ENCODE measurements at regions not wholly inside any gene's neighbourhood (a gene's known extent, or its start where the extent isn't known, plus 50 kb on each side); places are given as distances from the start of the nearest gene placed in this dataset.

- H3K4me3 ChIP-seq (ENCODE audit: low read depth, low read length), result no peak overlapping the region
- TF ChIP-seq CTCF (conservative IDR thresholded peaks at IDR 0.05; ENCODE audit: low read depth, low read length), result no peak
- DNase-seq (ENCODE audit: low read depth), result no peak
Measured at GRCh38 chr16:65279576-65279975, 157.7 kb upstream of the CDH11 start.

DNA sequence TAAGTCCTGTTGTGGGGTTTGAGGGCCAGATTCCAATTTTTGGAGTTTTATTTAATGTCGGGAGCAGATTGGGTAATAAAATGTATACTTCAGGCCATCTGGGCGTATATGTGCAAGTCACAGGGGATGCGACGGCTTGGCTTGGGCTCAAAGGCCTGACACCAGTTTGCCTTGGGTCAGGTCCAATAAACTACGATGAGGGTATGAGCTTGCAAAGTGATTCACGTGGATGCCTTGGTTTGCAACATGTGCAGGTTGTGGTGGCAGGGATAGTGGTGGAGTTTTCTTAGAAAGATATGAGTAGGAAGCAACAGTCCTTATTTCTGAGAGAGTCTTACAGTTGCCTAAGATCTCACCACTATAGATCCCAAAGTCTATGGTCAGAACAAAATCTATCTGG lies 157.0 kb upstream of the CDH11 start:
- no peak overlapping the region for H3K4me3 ChIP-seq (ENCODE audit: low read depth, low read length)

DNA sequence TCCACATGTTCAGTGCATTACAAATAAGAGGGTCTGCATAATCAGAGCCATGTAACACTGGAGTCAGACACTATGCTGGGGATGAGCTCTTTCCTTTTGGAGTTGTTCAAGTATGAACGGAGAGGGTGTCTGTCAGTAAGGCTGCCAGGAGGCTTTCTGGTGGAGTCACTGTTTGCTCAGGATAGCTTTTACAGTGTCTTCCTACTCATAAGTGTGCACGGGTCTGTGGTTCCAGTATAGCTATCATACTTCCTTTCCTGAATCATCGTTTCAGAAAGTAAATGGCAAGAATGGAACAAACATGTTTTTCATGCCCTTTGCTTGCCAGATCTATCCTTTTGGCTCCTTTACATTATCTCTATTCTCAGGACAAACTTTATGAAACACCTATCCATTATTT lies 152.7 kb upstream of the CDH11 start:
- TF ChIP-seq CTCF (conservative IDR thresholded peaks at IDR 0.05; ENCODE audit: low read depth, low read length), result no peak

More for the DNA sequence above, 157.0 kb upstream of the CDH11 start:
- no peak for DNase-seq (ENCODE audit: low read depth)
- TF ChIP-seq CTCF (conservative IDR thresholded peaks at IDR 0.05; ENCODE audit: low read depth, low read length), result no peak

DNA sequence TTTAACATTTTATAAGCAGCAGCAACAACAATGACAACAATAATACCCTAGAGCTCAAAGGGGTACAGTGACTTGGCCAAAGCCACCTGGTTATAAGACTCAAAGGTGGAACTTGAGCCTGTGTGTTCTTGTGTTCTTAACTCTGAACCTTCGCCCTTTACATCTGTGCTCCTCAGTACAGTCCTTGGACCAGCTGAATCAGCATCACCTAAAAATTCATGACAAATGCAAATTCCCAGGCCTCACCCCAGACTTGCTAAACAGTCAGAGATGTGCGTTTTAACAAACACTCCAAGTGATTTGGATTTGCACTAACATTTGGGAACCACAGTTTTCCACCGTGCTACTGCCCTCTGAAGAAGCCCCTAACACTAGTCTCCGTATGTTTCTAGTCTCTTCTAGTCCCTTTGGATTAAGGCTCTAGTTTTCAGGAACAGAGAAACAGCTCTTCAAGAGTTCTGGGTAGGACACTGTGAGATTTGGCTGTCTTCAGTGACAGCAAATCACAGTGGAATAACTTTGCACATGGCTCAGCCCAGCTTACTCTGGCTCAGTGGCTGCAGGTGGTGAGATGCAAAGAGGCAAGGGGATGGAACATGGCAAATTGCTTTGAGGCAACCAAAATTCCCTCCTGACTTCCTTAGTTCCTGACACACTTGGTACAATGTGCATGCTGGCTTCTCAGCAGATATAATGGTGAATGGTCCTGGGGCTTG lies 151.0 kb upstream of the CDH11 start:
- no peak for DNase-seq (ENCODE audit: low read depth)
- no peak for TF ChIP-seq CTCF (conservative IDR thresholded peaks at IDR 0.05; ENCODE audit: low read depth, low read length)
- no peak overlapping the region for H3K4me3 ChIP-seq (ENCODE audit: low read depth, low read length)

More for the DNA sequence above, 152.7 kb upstream of the CDH11 start:
- DNase-seq (ENCODE audit: low read depth), result no peak
- no peak overlapping the region for H3K4me3 ChIP-seq (ENCODE audit: low read depth, low read length)

DNA sequence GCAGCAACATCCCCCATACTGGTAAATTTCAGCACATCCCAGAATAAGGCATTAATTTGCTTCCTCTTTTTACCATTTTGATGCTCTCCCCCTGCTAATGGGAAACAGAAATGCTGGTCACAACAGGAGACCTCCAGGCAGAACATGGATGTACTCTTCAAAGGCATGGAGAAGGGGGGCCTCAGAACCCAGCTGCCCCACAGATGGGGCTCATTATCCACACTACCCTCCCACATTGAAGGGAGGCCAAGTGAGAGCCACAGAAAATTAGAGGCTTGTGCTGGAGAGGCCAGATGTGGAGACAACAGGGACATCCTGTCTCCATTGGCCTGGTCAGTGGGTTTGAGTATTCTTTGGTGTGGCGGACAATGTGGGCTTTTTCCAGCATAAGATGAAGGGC lies 150.1 kb upstream of the CDH11 start:
- no peak for TF ChIP-seq CTCF (conservative IDR thresholded peaks at IDR 0.05; ENCODE audit: low read depth, low read length)
- H3K4me3 ChIP-seq (ENCODE audit: low read depth, low read length), result no peak overlapping the region
- DNase-seq (ENCODE audit: low read depth), result no peak

DNA sequence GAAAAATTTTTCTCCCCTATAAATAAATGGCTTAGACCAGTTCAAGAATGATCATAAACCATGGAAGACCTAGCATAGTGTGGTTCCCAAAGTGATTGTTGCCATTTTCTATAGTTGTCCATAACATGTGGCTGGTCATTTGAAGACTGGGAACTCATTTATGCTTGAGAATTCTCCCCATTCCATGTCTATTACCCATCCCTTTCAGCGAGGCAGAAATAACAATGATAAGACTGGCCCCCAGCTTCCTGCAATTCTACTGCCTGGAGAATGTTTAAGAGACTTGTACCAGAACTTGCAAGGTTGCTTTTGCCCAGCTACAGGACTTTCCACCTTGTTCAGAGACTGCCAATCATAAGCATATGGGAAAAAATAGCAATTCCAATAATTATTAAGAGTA lies 146.5 kb upstream of the CDH11 start:
- no peak for TF ChIP-seq CTCF (conservative IDR thresholded peaks at IDR 0.05; ENCODE audit: low read depth, low read length)
- DNase-seq (ENCODE audit: low read depth), result no peak
- no peak overlapping the region for H3K4me3 ChIP-seq (ENCODE audit: low read depth, low read length)

- TF ChIP-seq CTCF (conservative IDR thresholded peaks at IDR 0.05; ENCODE audit: low read depth, low read length), result no peak
- no peak overlapping the region for H3K4me3 ChIP-seq (ENCODE audit: low read depth, low read length)
- no peak for DNase-seq (ENCODE audit: low read depth)
Measured at GRCh38 chr16:65263896-65264295, 142.0 kb upstream of the CDH11 start.
